Heart left ventricle (tissue), 13 donors: ENCODE measurements at regions not wholly inside any gene's neighbourhood (a gene's known extent, or its start where the extent isn't known, plus 50 kb on each side); places are given as distances from the start of the nearest gene placed in this dataset.

Experiments
- POLR2A ChIP-seq, 2 donors: fragments of 450-650 bp; IDR thresholded peaks; one replicate each; pipeline ENCODE4 v1.6.1; 2017; ENCODE audit warnings: antibody characterized with exemption in 2 of 2, mild to moderate bottlenecking in 2 of 2, moderate library complexity in 2 of 2
- TF ChIP-seq, protein P1 (sequence below), 12 donors: fragments of 200-600 bp; sonication (generic) in 4 of 12; IDR thresholded peaks; one replicate each; pipeline versions ENCODE4 v1.5.0 to v1.8.0; 2018 to 2022; ENCODE audit warnings: antibody characterized with exemption in 12 of 12, mild to moderate bottlenecking in 5 of 12
- donor health status: ischemic (EF 13 %, LVEDD 7.1; RV severe dilation, severe dysfunction).
- donor health status: DM: no; HTN: yes; CAD: no.
- donor health status: DM: no; HTN: no; CAD: no.
- donor health status: ischemic (EF 25% LVEDD 6.9; RV normal size, moderate dysfunction).
- donor health status: ischemic (EF 25% LVEDD 5.7; RV mildly dilated, moderate dysfunction).
- donor health status: ischemic (EF 35%, LVEDD 5.7; RV mildly dilated, moderate dysfunction).
- donor health status: nonischemic (EF 11% LVEDD 7.7; RV severe dilation, severe dysfunction).
- donor health status: DM: yes; HTN: yes; CAD: no.
- donor health status: PGD.
- donor health status: ischemic (EF 29% LVEDD 5.4; RV normal size, mild dysfunction).
- donor health status: nonischemic (EF 23%, LVEDD 6.1; RV moderate dilation, normal function).

DNA sequence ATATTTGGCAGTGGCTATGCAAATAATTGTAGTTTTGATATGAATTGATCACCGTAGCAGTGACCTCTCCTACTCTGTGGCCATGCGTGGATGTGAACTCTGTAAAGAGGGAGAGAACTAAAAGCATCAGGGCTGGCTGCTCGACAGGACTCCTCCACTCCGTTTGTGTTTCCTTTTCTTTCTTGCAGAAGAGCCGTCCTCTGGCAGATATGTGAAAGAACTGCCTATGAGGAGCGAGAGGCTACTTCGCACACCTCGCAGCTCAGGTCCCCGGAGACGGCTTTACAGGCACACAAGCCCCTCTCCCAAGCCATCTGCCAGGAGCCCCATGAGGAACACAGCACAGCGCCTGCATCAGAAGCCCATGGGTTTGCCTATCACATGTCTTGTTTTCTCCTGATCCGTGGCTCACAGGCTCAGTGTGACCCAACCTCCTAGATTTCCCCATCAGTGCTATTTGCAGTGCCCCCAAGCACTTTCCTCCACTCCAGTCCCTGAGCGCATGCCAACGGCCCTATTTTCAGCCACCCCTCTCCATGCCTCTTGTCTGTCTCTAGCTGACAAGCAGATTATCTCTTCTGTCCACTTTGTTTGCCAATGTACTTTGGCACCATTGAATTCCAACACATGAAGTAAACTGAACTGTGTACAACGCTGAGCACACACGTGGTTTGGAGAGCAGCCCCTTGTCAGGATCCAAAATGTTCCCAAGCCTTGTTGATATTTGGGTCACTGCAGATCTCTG, 164.3 kb upstream of the AKR1E2 start:
- TF ChIP-seq, protein P1, sequence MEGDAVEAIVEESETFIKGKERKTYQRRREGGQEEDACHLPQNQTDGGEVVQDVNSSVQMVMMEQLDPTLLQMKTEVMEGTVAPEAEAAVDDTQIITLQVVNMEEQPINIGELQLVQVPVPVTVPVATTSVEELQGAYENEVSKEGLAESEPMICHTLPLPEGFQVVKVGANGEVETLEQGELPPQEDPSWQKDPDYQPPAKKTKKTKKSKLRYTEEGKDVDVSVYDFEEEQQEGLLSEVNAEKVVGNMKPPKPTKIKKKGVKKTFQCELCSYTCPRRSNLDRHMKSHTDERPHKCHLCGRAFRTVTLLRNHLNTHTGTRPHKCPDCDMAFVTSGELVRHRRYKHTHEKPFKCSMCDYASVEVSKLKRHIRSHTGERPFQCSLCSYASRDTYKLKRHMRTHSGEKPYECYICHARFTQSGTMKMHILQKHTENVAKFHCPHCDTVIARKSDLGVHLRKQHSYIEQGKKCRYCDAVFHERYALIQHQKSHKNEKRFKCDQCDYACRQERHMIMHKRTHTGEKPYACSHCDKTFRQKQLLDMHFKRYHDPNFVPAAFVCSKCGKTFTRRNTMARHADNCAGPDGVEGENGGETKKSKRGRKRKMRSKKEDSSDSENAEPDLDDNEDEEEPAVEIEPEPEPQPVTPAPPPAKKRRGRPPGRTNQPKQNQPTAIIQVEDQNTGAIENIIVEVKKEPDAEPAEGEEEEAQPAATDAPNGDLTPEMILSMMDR (IDR thresholded peaks at IDR 0.05), result no peak
- TF ChIP-seq POLR2A (IDR thresholded peaks at IDR 0.05), result peak in 1 of 2 donors; percentile 35
